ENCODE measurements at regions not wholly inside any gene's neighbourhood (a gene's known extent, or its start where the extent isn't known, plus 50 kb on each side); places are given as distances from the start of the nearest gene placed in this dataset.

DNA sequence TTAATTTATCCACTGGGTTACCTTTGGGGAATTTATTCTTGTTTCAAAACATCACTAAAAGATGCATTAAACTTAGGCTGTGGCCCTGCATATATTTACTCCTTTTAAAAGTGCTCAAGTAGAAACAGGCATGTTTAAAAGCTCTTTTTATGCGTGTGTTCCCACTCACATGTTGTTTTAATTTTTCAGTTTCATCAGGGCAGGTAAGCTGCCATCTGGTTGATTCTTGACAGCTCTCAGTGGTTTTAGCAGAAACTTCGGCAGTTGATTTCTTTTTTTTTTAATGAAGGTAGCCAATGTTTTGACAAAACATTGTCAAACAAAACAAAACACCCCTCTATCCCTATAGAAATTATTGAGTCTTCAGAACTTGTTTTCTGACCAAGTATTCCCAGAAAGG lies 89.6 kb upstream of the LGR5 start:
- no CpG with 5 or more reads among the region's 2 CpGs for WGBS (ENCODE audit: insufficient coverage)
- CTCF ChIA-PET = interaction anchor here in 1 of 2 donors (1.0 kb wide), 1 partner anchor 65 kb away, joined by 3 read pairs; no protein-coding TSS in a partner anchor
- Mint-ChIP-seq H3K4me3 (no peak overlapping the region), H3K9me3 (peaks cover 0 to 4% (median 0%) of the 10 kb centered on the region in 3 donors), H3K27ac (no peak overlapping the region), H3K36me3 (no peaks in the 10 kb centered on the region), H3K4me1 (no peaks in the 10 kb centered on the region), H3K27me3 (peaks cover 8 to 11% of the 10 kb centered on the region in 2 donors)
- Histone ChIP-seq H3K4me1 (ENCODE audit: control insufficient read depth in 1 of 2, extremely low read depth in 1 of 2, insufficient read depth in 2 of 2, low read length in 2 of 2) (no peaks in the 10 kb centered on the region), H3K9me3 (no peaks in the 10 kb centered on the region), H3K27ac (ENCODE audit: low read length) (no peak overlapping the region), H3K4me3 (ENCODE audit: control insufficient read depth in 1 of 2, extremely low read depth in 1 of 2, low read length in 1 of 2) (no peak overlapping the region), H3K36me3 (ENCODE audit: control insufficient read depth in 2 of 2, extremely low read depth in 1 of 2, insufficient read depth in 1 of 2, low read length in 1 of 2) (no peaks in the 10 kb centered on the region), H3K27me3 (replicated peaks in 1 of 2; ENCODE audit: control insufficient read depth in 2 of 2, extremely low read depth in 1 of 2, insufficient read depth in 2 of 2, low read length in 1 of 2) (no peaks in the 10 kb centered on the region)
- POLR2A ChIA-PET = no interaction called here
- DNase-seq (no peak), ATAC-seq (replicated peaks in 1 of 4) (no peak)

DNA sequence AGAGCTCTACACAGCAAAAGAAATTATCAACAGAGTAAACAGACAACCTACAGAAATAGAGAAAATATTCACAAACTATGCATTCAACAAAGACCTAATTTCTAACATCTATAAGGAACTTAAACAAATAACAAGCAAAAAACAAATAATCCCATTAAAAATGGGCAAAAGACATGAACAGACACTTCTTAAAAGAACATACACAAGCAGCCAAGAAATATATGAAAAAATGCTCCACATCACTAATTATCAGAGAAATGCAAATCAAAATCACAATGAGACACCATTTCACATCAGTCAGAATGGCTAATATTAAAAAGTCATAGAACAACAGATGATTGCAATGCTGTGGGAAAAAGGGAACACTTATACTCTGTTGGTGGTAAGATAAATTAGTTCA lies 100.7 kb upstream of the LGR5 start:
- Histone ChIP-seq H3K4me1 (ENCODE audit: control insufficient read depth in 1 of 2, extremely low read depth in 1 of 2, insufficient read depth in 2 of 2, low read length in 2 of 2) (no peaks in the 10 kb centered on the region), H3K9me3 (no peaks in the 10 kb centered on the region), H3K27ac (ENCODE audit: low read length) (no peak overlapping the region), H3K36me3 (ENCODE audit: control insufficient read depth in 2 of 2, extremely low read depth in 1 of 2, insufficient read depth in 1 of 2, low read length in 1 of 2) (no peaks in the 10 kb centered on the region), H3K27me3 (replicated peaks in 1 of 2; ENCODE audit: control insufficient read depth in 2 of 2, extremely low read depth in 1 of 2, insufficient read depth in 2 of 2, low read length in 1 of 2) (no peaks in the 10 kb centered on the region), H3K4me3 (ENCODE audit: control insufficient read depth in 1 of 2, extremely low read depth in 1 of 2, low read length in 1 of 2) (no peak overlapping the region)
- no peak overlapping the region for H3K27ac Mint-ChIP-seq
- peaks cover 6 to 15% (median 12%) of the 10 kb centered on the region in 3 donors for H3K9me3 Mint-ChIP-seq
- ATAC-seq (replicated peaks in 1 of 4) (no peak), DNase-seq (no peak)
- CTCF ChIA-PET = no interaction called here
- no peaks in the 10 kb centered on the region for H3K27me3 Mint-ChIP-seq
- H3K4me3 Mint-ChIP-seq = no peak overlapping the region
- POLR2A ChIA-PET = no interaction called here
- no peaks in the 10 kb centered on the region for H3K4me1 Mint-ChIP-seq
- no peaks in the 10 kb centered on the region for H3K36me3 Mint-ChIP-seq

DNA sequence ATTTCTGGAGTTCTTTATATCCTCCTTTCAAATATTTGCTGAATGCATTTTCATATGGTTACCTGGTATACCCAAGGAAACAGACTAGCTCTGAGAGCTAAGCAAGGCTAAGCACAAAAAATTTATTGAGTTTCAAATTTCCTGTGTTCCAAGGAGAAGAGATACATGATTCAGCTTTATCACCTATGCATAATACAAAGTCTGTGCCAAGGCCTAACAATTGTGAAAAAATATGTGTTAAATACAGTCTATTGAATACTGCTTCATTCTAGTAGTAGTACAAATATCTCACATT lies 103.7 kb upstream of the LGR5 start:
- H3K27me3 ChIP-seq (replicated peaks in 1 of 2; ENCODE audit: control insufficient read depth in 2 of 2, extremely low read depth in 1 of 2, insufficient read depth in 2 of 2, low read length in 1 of 2) = no peaks in the 10 kb centered on the region
- no peak for ATAC-seq (replicated peaks in 1 of 4)
- H3K27ac ChIP-seq (ENCODE audit: low read length) = no peak overlapping the region
- no peaks in the 10 kb centered on the region for H3K36me3 Mint-ChIP-seq
- H3K27ac Mint-ChIP-seq = no peak overlapping the region
- H3K4me1 ChIP-seq (ENCODE audit: control insufficient read depth in 1 of 2, extremely low read depth in 1 of 2, insufficient read depth in 2 of 2, low read length in 2 of 2) = no peaks in the 10 kb centered on the region
- CTCF ChIA-PET = no interaction called here
- no peak for DNase-seq
- no peak overlapping the region for H3K4me3 Mint-ChIP-seq
- peaks cover 0 to 3% of the 10 kb centered on the region in 2 donors for H3K27me3 Mint-ChIP-seq
- no peaks in the 10 kb centered on the region for H3K9me3 ChIP-seq
- no peaks in the 10 kb centered on the region for H3K4me1 Mint-ChIP-seq
- no peaks in the 10 kb centered on the region for H3K36me3 ChIP-seq (ENCODE audit: control insufficient read depth in 2 of 2, extremely low read depth in 1 of 2, insufficient read depth in 1 of 2, low read length in 1 of 2)
- POLR2A ChIA-PET = interaction anchor here in 1 of 2 donors (0.6 kb wide), 1 partner anchor 784 kb away, joined by 17 read pairs; no protein-coding TSS in a partner anchor
- no peak overlapping the region for H3K4me3 ChIP-seq (ENCODE audit: control insufficient read depth in 1 of 2, extremely low read depth in 1 of 2, low read length in 1 of 2)
- peaks cover 3 to 11% (median 3%) of the 10 kb centered on the region in 3 donors for H3K9me3 Mint-ChIP-seq

DNA sequence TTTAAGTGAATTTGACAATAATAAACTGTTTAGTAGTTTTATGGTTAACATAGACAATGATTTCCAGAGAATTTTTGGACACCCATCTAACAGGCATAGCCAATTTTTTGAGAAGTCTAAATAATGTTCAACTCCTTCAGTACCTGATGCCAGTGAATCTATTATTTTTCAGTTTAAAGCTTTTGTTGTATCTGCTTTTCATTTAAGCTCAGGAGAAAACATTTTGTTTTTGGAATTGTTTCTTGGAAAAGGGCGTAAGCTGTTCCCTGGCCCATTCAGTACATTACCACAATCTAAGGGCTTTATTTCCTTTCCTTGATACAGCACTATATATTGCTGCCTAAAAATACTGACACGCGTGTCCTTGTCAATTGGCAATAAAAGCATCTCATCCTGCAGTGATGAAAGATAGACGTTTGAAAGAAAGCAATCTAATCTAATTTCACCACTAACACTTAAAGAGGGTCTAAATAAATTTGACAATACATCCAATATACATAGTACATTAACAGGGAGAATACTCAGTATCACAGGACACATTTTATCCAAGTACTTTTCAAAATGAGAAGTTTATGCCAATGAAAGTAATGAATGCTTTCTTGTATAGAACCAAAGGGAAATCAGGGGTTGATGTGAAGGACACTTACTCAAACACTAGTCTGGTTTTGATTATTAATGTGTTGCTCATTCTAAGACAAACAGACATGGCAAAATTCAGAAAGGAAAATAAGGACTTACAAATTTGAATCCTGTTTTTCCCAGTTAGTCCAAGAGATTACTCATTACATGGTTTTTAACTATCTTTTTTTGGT lies 104.2 kb upstream of the LGR5 start:
- no peak overlapping the region for H3K4me3 Mint-ChIP-seq
- CTCF ChIA-PET = no interaction called here
- POLR2A ChIA-PET = interaction anchor here in 1 of 2 donors (0.6 kb wide), 1 partner anchor 785 kb away, joined by 17 read pairs; no protein-coding TSS in a partner anchor
- peaks cover 0 to 7% (median 0%) of the 10 kb centered on the region in 3 donors for H3K9me3 Mint-ChIP-seq
- no peak for DNase-seq
- peaks cover 0 to 3% of the 10 kb centered on the region in 2 donors for H3K27me3 Mint-ChIP-seq
- H3K4me1 ChIP-seq (ENCODE audit: control insufficient read depth in 1 of 2, extremely low read depth in 1 of 2, insufficient read depth in 2 of 2, low read length in 2 of 2) = no peaks in the 10 kb centered on the region
- H3K4me3 ChIP-seq (ENCODE audit: control insufficient read depth in 1 of 2, extremely low read depth in 1 of 2, low read length in 1 of 2) = no peak overlapping the region
- ATAC-seq (replicated peaks in 1 of 4) = no peak
- H3K36me3 ChIP-seq (ENCODE audit: control insufficient read depth in 2 of 2, extremely low read depth in 1 of 2, insufficient read depth in 1 of 2, low read length in 1 of 2) = no peaks in the 10 kb centered on the region
- no peaks in the 10 kb centered on the region for H3K9me3 ChIP-seq
- WGBS (ENCODE audit: insufficient coverage) = no CpG with 5 or more reads among the region's 4 CpGs
- no peaks in the 10 kb centered on the region for H3K27me3 ChIP-seq (replicated peaks in 1 of 2; ENCODE audit: control insufficient read depth in 2 of 2, extremely low read depth in 1 of 2, insufficient read depth in 2 of 2, low read length in 1 of 2)
- no peaks in the 10 kb centered on the region for H3K4me1 Mint-ChIP-seq
- H3K27ac Mint-ChIP-seq = no peak overlapping the region
- H3K36me3 Mint-ChIP-seq = no peaks in the 10 kb centered on the region
- no peak overlapping the region for H3K27ac ChIP-seq (ENCODE audit: low read length)

DNA sequence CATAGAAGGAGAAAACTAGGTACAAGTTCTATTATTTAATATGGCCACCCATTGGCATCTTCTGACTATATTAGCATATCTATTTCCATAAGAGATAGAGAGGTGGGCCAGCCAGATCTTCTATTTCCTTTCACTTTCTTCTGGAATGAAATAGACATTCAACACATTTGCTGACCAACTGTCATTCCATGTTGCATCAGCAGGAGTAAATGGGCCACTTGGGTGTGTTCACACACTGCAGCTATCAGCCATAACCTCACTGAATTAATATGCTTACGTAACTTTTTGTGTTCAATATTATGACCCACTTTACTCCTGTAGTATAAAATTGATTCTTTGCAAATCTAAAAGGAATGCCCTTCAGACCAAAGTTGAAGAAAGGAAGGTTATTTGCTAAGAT lies 106.2 kb upstream of the LGR5 start:
- Histone ChIP-seq H3K27me3 (replicated peaks in 1 of 2; ENCODE audit: control insufficient read depth in 2 of 2, extremely low read depth in 1 of 2, insufficient read depth in 2 of 2, low read length in 1 of 2) (no peaks in the 10 kb centered on the region), H3K4me1 (ENCODE audit: control insufficient read depth in 1 of 2, extremely low read depth in 1 of 2, insufficient read depth in 2 of 2, low read length in 2 of 2) (no peaks in the 10 kb centered on the region), H3K27ac (ENCODE audit: low read length) (no peak overlapping the region), H3K4me3 (ENCODE audit: control insufficient read depth in 1 of 2, extremely low read depth in 1 of 2, low read length in 1 of 2) (no peak overlapping the region), H3K9me3 (no peaks in the 10 kb centered on the region), H3K36me3 (ENCODE audit: control insufficient read depth in 2 of 2, extremely low read depth in 1 of 2, insufficient read depth in 1 of 2, low read length in 1 of 2) (no peaks in the 10 kb centered on the region)
- Mint-ChIP-seq H3K27ac (no peak overlapping the region), H3K4me1 (no peaks in the 10 kb centered on the region), H3K27me3 (peaks cover 0 to 3% of the 10 kb centered on the region in 2 donors), H3K4me3 (no peak overlapping the region), H3K9me3 (peaks cover 2 to 7% (median 6%) of the 10 kb centered on the region in 3 donors), H3K36me3 (no peaks in the 10 kb centered on the region)
- DNase-seq (no peak), ATAC-seq (replicated peaks in 1 of 4) (no peak)
- WGBS (ENCODE audit: insufficient coverage) = no CpG with 5 or more reads among the region's 1 CpG
- POLR2A ChIA-PET = no interaction called here
- CTCF ChIA-PET = no interaction called here

DNA sequence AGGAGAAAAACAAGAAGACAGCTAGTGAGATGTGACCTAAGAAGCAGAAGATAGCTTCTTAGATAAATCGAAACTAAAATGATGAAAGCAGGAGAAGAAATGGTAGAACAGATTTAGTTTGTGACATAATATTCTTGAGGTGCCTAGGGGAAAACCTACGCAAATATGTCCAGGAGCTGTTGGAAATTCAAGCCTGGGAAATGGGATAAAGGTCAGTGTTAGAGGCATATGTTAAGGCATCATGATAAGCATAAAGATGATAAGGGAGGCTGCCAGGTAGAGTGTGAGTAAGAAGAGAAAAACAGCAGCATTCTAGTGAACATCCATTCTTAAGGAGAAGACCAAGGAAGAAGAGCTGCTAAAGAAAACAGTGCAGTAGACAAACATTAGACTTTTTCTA lies 109.6 kb upstream of the LGR5 start:
- H3K4me1 Mint-ChIP-seq = no peaks in the 10 kb centered on the region
- no peaks in the 10 kb centered on the region for H3K36me3 Mint-ChIP-seq
- H3K27ac ChIP-seq (ENCODE audit: low read length) = no peak overlapping the region
- CTCF ChIA-PET = no interaction called here
- H3K4me3 Mint-ChIP-seq = no peak overlapping the region
- POLR2A ChIA-PET = no interaction called here
- H3K4me3 ChIP-seq (ENCODE audit: control insufficient read depth in 1 of 2, extremely low read depth in 1 of 2, low read length in 1 of 2) = no peak overlapping the region
- no peak overlapping the region for H3K27ac Mint-ChIP-seq
- 91% methylated on average over 2 of the region's 2 CpGs for WGBS (ENCODE audit: insufficient coverage)
- no peaks in the 10 kb centered on the region for H3K4me1 ChIP-seq (ENCODE audit: control insufficient read depth in 1 of 2, extremely low read depth in 1 of 2, insufficient read depth in 2 of 2, low read length in 2 of 2)
- no peak for ATAC-seq (replicated peaks in 1 of 4)
- H3K27me3 ChIP-seq (replicated peaks in 1 of 2; ENCODE audit: control insufficient read depth in 2 of 2, extremely low read depth in 1 of 2, insufficient read depth in 2 of 2, low read length in 1 of 2) = no peaks in the 10 kb centered on the region
- DNase-seq = no peak
- H3K9me3 Mint-ChIP-seq = peaks cover 5 to 6% (median 6%) of the 10 kb centered on the region in 3 donors
- no peaks in the 10 kb centered on the region for H3K36me3 ChIP-seq (ENCODE audit: control insufficient read depth in 2 of 2, extremely low read depth in 1 of 2, insufficient read depth in 1 of 2, low read length in 1 of 2)
- H3K9me3 ChIP-seq = no peaks in the 10 kb centered on the region
- H3K27me3 Mint-ChIP-seq = peaks cover 0 to 3% of the 10 kb centered on the region in 2 donors

DNA sequence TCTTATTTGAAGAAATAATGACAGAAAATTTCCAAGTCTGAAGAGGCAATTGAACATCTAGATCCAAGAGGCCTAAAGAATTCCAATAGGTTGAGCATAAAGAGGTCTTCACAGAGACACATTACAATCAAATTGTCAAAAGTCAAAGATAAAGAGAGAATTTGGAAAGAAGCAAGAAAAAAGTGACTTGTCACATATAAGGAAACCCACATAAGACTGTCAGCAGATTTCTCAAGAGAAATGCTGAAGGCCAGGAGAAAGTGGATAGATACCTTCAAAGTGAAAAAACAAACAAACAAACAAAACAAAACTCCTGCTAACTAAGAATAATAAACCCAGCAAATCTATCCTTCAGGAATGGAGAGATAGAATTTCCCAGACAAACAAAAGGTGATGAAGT lies 118.1 kb upstream of the LGR5 start:
- Mint-ChIP-seq H3K9me3 (peaks cover 13 to 38% (median 25%) of the 10 kb centered on the region in 3 donors), H3K4me3 (no peak overlapping the region), H3K4me1 (no peaks in the 10 kb centered on the region), H3K27me3 (peaks cover 1 to 11% of the 10 kb centered on the region in 2 donors), H3K36me3 (no peaks in the 10 kb centered on the region), H3K27ac (no peak overlapping the region)
- Histone ChIP-seq H3K27me3 (replicated peaks in 1 of 2; ENCODE audit: control insufficient read depth in 2 of 2, extremely low read depth in 1 of 2, insufficient read depth in 2 of 2, low read length in 1 of 2) (no peaks in the 10 kb centered on the region), H3K27ac (ENCODE audit: low read length) (no peak overlapping the region), H3K4me1 (ENCODE audit: control insufficient read depth in 1 of 2, extremely low read depth in 1 of 2, insufficient read depth in 2 of 2, low read length in 2 of 2) (no peaks in the 10 kb centered on the region), H3K4me3 (ENCODE audit: control insufficient read depth in 1 of 2, extremely low read depth in 1 of 2, low read length in 1 of 2) (no peak overlapping the region), H3K36me3 (ENCODE audit: control insufficient read depth in 2 of 2, extremely low read depth in 1 of 2, insufficient read depth in 1 of 2, low read length in 1 of 2) (no peaks in the 10 kb centered on the region), H3K9me3 (no peaks in the 10 kb centered on the region)
- DNase-seq (no peak), ATAC-seq (replicated peaks in 1 of 4) (no peak)
- ChIA-PET CTCF (no interaction called here), POLR2A (no interaction called here)

All from T-cell (primary cell).